ENCODE measurements at regions not wholly inside any gene's neighbourhood (a gene's known extent, or its start where the extent isn't known, plus 50 kb on each side); places are given as distances from the start of the nearest gene placed in this dataset.

DNA sequence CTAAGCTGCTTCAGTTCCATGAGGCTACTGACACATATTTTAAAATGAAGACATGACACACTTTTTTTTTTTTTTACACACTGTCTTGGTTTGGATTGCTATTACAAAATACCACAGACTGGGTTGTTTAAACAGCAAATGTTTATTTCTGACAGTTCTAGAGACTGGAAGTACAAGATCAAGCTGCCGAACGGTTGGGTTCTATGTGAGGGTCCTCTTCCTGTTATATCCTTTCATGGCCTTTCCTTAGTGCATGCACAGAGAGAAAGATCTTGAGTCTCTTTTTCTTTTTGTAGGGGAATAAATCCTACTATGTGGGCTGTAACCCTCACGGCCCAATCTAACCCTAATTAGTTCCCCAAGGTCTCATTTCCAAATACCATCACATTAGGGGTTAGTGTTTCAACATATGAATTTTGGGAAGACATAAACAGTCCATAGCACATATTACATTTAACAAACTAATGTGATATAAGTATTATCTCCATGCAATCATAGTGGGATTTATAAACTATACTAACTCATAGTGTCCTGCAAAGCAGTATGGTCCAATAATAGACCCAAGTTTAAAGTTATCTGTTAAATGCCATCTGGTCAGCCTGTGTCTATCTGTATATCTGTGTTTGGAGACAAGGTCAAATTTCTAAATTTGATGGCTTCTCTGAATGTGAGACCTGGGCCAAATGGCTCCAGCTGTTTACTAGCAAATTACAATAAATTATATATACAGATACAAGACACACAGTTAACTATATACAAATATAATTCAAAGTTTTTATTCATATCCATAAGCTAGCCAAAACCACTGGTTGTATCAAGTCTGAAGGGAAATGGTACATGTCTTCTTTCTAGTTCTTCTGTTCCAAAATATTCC, 90.3 kb upstream of the NREP start:
- Histone ChIP-seq H3K27ac (ENCODE audit: low read depth in 1 of 2, low read length in 1 of 2) (no peak overlapping the region), H3K4me1 (ENCODE audit: control insufficient read depth in 2 of 2, insufficient read depth in 2 of 2, low read length in 2 of 2) (no peaks in the 10 kb centered on the region), H3K36me3 (ENCODE audit: control insufficient read depth in 2 of 2, insufficient read depth in 2 of 2, low read length in 1 of 2) (no peaks in the 10 kb centered on the region), H3K4me3 (ENCODE audit: low read length in 2 of 2) (no peak overlapping the region), H3K9me3 (ENCODE audit: control insufficient read depth in 2 of 2, insufficient read depth in 1 of 2, low read length in 1 of 2) (no peaks in the 10 kb centered on the region), H3K27me3 (ENCODE audit: control insufficient read depth in 2 of 2, insufficient read depth in 1 of 2, low read length in 1 of 2) (no peaks in the 10 kb centered on the region)
- DNase-seq (ENCODE audit: low read depth in 6 of 9, low spot score in 9 of 9): no peak
- WGBS: 97% methylated on average over 3 of the region's 3 CpGs

DNA sequence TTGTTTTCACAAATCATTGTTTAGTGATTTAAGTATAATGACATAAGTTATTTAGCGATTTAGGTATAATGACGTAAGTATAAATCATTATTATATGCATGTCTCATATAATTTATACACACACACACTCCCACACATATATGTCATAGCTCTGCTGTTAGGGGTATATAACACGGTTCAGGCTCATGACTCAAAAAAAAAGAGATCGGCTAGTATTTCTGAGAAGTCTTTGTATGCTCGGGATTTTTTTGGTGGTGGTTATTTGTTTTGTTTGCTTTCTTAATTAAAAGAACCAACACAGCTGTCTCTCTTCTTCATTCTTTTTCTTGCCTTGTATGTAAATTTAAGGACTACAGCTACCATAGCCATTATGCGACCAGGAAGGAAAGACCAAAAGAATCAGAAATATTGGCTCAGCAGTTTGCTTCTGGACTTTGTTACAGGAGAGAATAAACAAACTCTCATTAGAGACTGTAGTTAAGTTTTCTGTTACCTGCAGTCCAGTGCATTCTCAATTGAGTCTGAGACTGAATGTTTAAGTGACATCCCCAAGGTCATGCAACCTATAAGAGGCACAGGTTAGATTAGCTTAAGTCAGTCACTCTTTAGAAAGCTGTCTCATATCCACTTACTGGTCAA, 83.2 kb upstream of the NREP start:
- H3K36me3 ChIP-seq (ENCODE audit: control insufficient read depth in 2 of 2, insufficient read depth in 2 of 2, low read length in 1 of 2): no peaks in the 10 kb centered on the region
- H3K9me3 ChIP-seq (ENCODE audit: control insufficient read depth in 2 of 2, insufficient read depth in 1 of 2, low read length in 1 of 2): no peaks in the 10 kb centered on the region
- 99% methylated on average over 6 of the region's 6 CpGs for WGBS
- H3K4me1 ChIP-seq (ENCODE audit: control insufficient read depth in 2 of 2, insufficient read depth in 2 of 2, low read length in 2 of 2): no peaks in the 10 kb centered on the region
- no peak for DNase-seq (ENCODE audit: low read depth in 6 of 9, low spot score in 9 of 9)
- no peak overlapping the region for H3K27ac ChIP-seq (ENCODE audit: low read depth in 1 of 2, low read length in 1 of 2)
- no peaks in the 10 kb centered on the region for H3K27me3 ChIP-seq (ENCODE audit: control insufficient read depth in 2 of 2, insufficient read depth in 1 of 2, low read length in 1 of 2)
- no peak overlapping the region for H3K4me3 ChIP-seq (ENCODE audit: low read length in 2 of 2)

DNA sequence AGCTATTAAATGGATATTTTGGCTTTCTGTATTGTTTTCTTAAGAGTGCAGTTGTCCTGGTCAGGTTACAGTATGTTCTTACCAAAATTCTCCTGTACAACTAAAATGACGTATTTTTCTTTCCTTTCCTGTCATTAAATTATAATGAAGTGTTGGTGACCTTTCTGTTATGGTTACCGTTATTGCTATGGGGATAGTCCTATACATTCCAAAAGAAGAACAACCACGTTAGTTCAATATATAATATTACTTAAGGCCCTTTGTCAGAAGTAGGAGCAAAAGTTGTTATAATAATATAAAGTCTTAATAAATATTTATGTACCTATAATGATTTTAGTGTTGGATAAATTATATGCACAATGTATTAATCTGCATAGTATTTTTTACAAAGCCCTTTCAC, 82.4 kb upstream of the NREP start:
- Histone ChIP-seq H3K36me3 (ENCODE audit: control insufficient read depth in 2 of 2, insufficient read depth in 2 of 2, low read length in 1 of 2) (no peaks in the 10 kb centered on the region), H3K27ac (ENCODE audit: low read depth in 1 of 2, low read length in 1 of 2) (no peak overlapping the region), H3K27me3 (ENCODE audit: control insufficient read depth in 2 of 2, insufficient read depth in 1 of 2, low read length in 1 of 2) (no peaks in the 10 kb centered on the region), H3K4me3 (ENCODE audit: low read length in 2 of 2) (no peak overlapping the region), H3K4me1 (ENCODE audit: control insufficient read depth in 2 of 2, insufficient read depth in 2 of 2, low read length in 2 of 2) (no peaks in the 10 kb centered on the region), H3K9me3 (ENCODE audit: control insufficient read depth in 2 of 2, insufficient read depth in 1 of 2, low read length in 1 of 2) (no peaks in the 10 kb centered on the region)
- 93% methylated on average over 3 of the region's 3 CpGs for WGBS
- DNase-seq (ENCODE audit: low read depth in 6 of 9, low spot score in 9 of 9): no peak

DNA sequence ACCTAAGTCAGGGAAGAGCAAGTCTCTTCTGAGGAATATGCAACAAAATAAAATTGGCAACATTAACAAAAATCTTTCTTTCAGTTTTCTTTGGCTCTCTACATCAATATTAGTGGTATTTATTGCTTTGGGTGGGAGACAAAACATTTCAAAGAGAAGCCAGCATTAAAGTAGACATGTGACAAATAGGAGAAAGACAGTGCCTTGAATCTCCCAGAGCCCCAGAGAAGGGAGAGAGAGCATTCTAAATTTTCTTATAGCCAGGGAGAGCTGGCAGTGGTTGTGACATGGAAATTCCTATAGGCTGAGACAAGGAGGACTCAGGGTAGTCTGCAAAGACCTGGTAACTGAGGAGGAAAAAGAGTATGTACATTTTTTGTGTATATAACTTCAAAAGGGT, 79.4 kb upstream of the NREP start:
- H3K4me3 ChIP-seq (ENCODE audit: low read length in 2 of 2): no peak overlapping the region
- H3K4me1 ChIP-seq (ENCODE audit: control insufficient read depth in 2 of 2, insufficient read depth in 2 of 2, low read length in 2 of 2): no peaks in the 10 kb centered on the region
- DNase-seq (ENCODE audit: low read depth in 6 of 9, low spot score in 9 of 9): no peak
- H3K27me3 ChIP-seq (ENCODE audit: control insufficient read depth in 2 of 2, insufficient read depth in 1 of 2, low read length in 1 of 2): no peaks in the 10 kb centered on the region
- no peak overlapping the region for H3K27ac ChIP-seq (ENCODE audit: low read depth in 1 of 2, low read length in 1 of 2)
- no peaks in the 10 kb centered on the region for H3K36me3 ChIP-seq (ENCODE audit: control insufficient read depth in 2 of 2, insufficient read depth in 2 of 2, low read length in 1 of 2)
- no peaks in the 10 kb centered on the region for H3K9me3 ChIP-seq (ENCODE audit: control insufficient read depth in 2 of 2, insufficient read depth in 1 of 2, low read length in 1 of 2)

DNA sequence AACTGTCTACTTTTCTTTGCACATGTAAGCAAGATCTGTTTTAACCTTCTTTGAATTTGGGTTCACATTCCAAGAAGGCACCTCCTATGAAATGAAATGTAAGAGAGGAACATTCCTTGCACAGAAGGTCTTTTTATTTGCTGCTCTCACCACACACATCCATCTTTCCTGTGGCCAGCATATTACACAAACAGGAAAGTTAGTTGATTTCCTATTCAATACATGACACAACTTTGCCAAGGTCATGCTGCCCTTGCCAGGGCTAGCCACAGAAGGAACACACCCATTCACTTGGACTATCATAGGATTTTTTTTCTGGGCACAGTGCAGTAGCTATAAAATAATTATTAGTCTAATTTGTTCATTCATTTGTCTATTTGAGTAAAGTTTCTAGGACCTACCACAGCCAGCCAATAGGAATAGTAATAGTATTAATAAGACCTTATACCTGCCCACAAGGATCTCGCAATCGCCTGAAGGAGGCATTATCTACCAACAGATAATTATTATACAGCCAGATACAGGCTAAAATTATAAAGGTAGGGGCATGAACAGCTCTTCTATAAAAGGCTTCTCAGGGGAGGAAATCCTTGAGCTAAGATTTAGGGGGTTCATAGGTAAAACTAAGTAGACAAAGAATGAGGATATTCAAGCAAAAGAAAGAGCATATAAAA, 78.1 kb upstream of the NREP start:
- Histone ChIP-seq H3K27me3 (ENCODE audit: control insufficient read depth in 2 of 2, insufficient read depth in 1 of 2, low read length in 1 of 2) (no peaks in the 10 kb centered on the region), H3K4me1 (ENCODE audit: control insufficient read depth in 2 of 2, insufficient read depth in 2 of 2, low read length in 2 of 2) (no peaks in the 10 kb centered on the region), H3K9me3 (ENCODE audit: control insufficient read depth in 2 of 2, insufficient read depth in 1 of 2, low read length in 1 of 2) (no peaks in the 10 kb centered on the region), H3K4me3 (ENCODE audit: low read length in 2 of 2) (no peak overlapping the region), H3K27ac (ENCODE audit: low read depth in 1 of 2, low read length in 1 of 2) (no peak overlapping the region), H3K36me3 (ENCODE audit: control insufficient read depth in 2 of 2, insufficient read depth in 2 of 2, low read length in 1 of 2) (no peaks in the 10 kb centered on the region)
- DNase-seq (ENCODE audit: low read depth in 6 of 9, low spot score in 9 of 9): no peak
- WGBS: over 99% methylated on average over 2 of the region's 2 CpGs

DNA sequence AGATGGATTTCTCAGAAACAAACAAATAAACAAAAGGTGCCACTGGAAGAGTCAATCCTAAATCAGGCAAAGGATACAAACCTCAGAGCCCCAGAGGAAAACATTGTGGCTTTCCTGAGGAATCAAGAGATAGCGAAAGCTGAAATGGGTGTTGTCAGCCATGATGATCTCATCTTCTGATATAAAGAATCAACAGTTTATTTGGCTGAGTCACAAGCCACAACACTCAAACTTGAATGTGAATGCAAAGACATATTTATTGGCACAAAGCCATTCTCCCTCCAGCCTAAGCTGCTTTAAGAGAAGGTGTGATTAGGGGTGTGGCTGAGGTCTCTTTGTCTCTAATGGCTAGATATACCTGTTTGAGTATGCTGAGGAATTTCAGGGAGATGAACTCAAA, 73.3 kb upstream of the NREP start:
- DNase-seq (ENCODE audit: low read depth in 6 of 9, low spot score in 9 of 9): no peak
- Histone ChIP-seq H3K4me3 (ENCODE audit: low read length in 2 of 2) (no peak overlapping the region), H3K27ac (ENCODE audit: low read depth in 1 of 2, low read length in 1 of 2) (no peak overlapping the region), H3K36me3 (ENCODE audit: control insufficient read depth in 2 of 2, insufficient read depth in 2 of 2, low read length in 1 of 2) (no peaks in the 10 kb centered on the region), H3K27me3 (ENCODE audit: control insufficient read depth in 2 of 2, insufficient read depth in 1 of 2, low read length in 1 of 2) (no peaks in the 10 kb centered on the region), H3K4me1 (ENCODE audit: control insufficient read depth in 2 of 2, insufficient read depth in 2 of 2, low read length in 2 of 2) (no peaks in the 10 kb centered on the region), H3K9me3 (ENCODE audit: control insufficient read depth in 2 of 2, insufficient read depth in 1 of 2, low read length in 1 of 2) (peaks cover 0 to 4% of the 10 kb centered on the region in 2 donors)
- 60% methylated on average over 1 of the region's 1 CpG for WGBS

DNA sequence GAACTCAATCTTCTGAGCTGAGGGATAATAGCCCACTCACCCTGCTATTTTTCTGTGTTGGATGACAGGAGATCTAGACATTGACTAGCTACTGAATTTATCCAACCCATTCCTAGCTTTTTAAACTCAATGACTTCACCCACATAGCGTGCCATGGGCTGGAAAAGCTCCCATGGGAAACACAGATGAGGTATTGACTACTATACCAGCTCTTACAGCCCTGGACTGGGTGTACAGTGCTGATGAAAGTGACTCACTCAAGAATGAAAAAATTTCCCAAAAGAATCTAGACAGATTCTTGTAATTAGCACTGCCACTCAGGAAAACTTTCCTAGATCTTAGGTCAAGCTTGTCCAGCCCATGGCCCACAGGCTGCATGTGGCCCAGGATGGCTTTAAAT, 72.7 kb upstream of the NREP start:
- Histone ChIP-seq H3K9me3 (ENCODE audit: control insufficient read depth in 2 of 2, insufficient read depth in 1 of 2, low read length in 1 of 2) (peaks cover 0 to 4% of the 10 kb centered on the region in 2 donors), H3K4me1 (ENCODE audit: control insufficient read depth in 2 of 2, insufficient read depth in 2 of 2, low read length in 2 of 2) (no peaks in the 10 kb centered on the region), H3K27me3 (ENCODE audit: control insufficient read depth in 2 of 2, insufficient read depth in 1 of 2, low read length in 1 of 2) (no peaks in the 10 kb centered on the region), H3K4me3 (ENCODE audit: low read length in 2 of 2) (no peak overlapping the region), H3K36me3 (ENCODE audit: control insufficient read depth in 2 of 2, insufficient read depth in 2 of 2, low read length in 1 of 2) (no peaks in the 10 kb centered on the region), H3K27ac (ENCODE audit: low read depth in 1 of 2, low read length in 1 of 2) (no peak overlapping the region)
- WGBS: 100% methylated on average over 1 of the region's 1 CpG
- no peak for DNase-seq (ENCODE audit: low read depth in 6 of 9, low spot score in 9 of 9)

DNA sequence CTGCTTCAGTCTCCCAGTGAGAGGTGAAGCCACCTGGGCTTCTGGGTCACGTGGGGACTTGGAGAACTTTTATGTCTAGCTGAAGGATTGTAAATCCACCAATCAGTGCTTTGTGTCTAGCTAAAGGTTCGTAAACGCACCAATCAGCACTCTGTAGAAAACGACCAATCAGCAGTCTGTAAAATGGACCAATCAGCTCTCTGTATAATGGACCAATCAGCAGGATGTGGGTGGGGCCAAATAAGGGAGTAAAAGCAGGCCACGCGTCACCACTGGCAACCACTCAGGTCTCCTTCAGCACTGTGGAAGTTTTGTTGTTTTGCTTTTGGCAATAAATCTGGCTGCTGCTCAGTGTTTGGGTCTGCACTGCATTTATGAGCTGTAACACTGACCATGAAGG, 69.1 kb upstream of the NREP start:
- 97% methylated on average over 6 of the region's 6 CpGs for WGBS
- Histone ChIP-seq H3K36me3 (ENCODE audit: control insufficient read depth in 2 of 2, insufficient read depth in 2 of 2, low read length in 1 of 2) (no peaks in the 10 kb centered on the region), H3K27me3 (ENCODE audit: control insufficient read depth in 2 of 2, insufficient read depth in 1 of 2, low read length in 1 of 2) (no peaks in the 10 kb centered on the region), H3K9me3 (ENCODE audit: control insufficient read depth in 2 of 2, insufficient read depth in 1 of 2, low read length in 1 of 2) (peaks cover 0 to 4% of the 10 kb centered on the region in 2 donors), H3K27ac (ENCODE audit: low read depth in 1 of 2, low read length in 1 of 2) (no peak overlapping the region), H3K4me3 (ENCODE audit: low read length in 2 of 2) (no peak overlapping the region), H3K4me1 (ENCODE audit: control insufficient read depth in 2 of 2, insufficient read depth in 2 of 2, low read length in 2 of 2) (no peaks in the 10 kb centered on the region)
- no peak for DNase-seq (ENCODE audit: low read depth in 6 of 9, low spot score in 9 of 9)

DNA sequence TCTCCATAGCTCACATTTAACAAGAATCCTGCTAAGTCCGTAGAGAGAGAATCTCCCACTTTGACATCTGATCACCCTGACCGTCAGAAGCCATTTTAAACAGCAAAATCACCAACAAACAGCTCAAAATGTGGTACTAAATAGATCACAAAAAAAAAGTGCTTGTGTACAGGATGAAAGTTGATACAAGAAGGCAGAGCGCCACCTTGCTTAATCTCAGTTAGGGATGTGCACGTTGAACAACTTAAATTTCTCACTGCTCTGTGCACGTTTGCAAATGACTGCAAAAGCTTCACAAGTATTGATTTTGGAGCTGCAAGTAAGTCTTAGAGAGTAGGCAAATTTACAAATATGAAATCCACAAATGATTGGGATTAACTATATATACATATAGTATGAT, 63.1 kb upstream of the NREP start:
- Histone ChIP-seq H3K9me3 (ENCODE audit: control insufficient read depth in 2 of 2, insufficient read depth in 1 of 2, low read length in 1 of 2) (no peaks in the 10 kb centered on the region), H3K27ac (ENCODE audit: low read depth in 1 of 2, low read length in 1 of 2) (no peak overlapping the region), H3K4me3 (ENCODE audit: low read length in 2 of 2) (no peak overlapping the region), H3K27me3 (ENCODE audit: control insufficient read depth in 2 of 2, insufficient read depth in 1 of 2, low read length in 1 of 2) (no peaks in the 10 kb centered on the region), H3K36me3 (ENCODE audit: control insufficient read depth in 2 of 2, insufficient read depth in 2 of 2, low read length in 1 of 2) (no peaks in the 10 kb centered on the region), H3K4me1 (ENCODE audit: control insufficient read depth in 2 of 2, insufficient read depth in 2 of 2, low read length in 2 of 2) (no peaks in the 10 kb centered on the region)
- no peak for DNase-seq (ENCODE audit: low read depth in 6 of 9, low spot score in 9 of 9)
- WGBS: 93% methylated on average over 5 of the region's 5 CpGs
